AG04450 (cell line): ENCODE measurements at regions not wholly inside any gene's neighbourhood (a gene's known extent, or its start where the extent isn't known, plus 50 kb on each side); places are given as distances from the start of the nearest gene placed in this dataset.
A peak's percentile ranks its signal among the peaks of the same experiment; 100 is the strongest.

Experiments used
- CTCF ChIA-PET: fragments of 300-600, 350-600 bp; formaldehyde crosslinking; extraction: SDS; loops from one replicate; lab custom pipeline; 2022; ENCODE audit warnings: antibody characterized with exemption, inconsistent platforms; lab: Charles Lee
- POLR2A ChIA-PET: fragments of 350-600 bp; formaldehyde crosslinking; extraction: SDS; loops from one replicate; lab custom pipeline; 2021; ENCODE audit warnings: antibody characterized with exemption, inconsistent platforms; lab: Yijun Ruan, JAX
- DNase-seq: peaks from one replicate; pipeline ENCODE4 v3.0.0-alpha.2; 2011; ENCODE audit warnings: low read depth, low spot score
- H3K27ac ChIP-seq: one replicate; pipeline ENCODE4 v1.5.1; 2012; ENCODE audit warnings: low read depth, low read length, control low read depth
- H3K27me3 ChIP-seq: one replicate; pipeline ENCODE4 v1.6.0; 2012; ENCODE audit warnings: low read length; ENCODE audit not compliant: control insufficient read depth, insufficient read depth
- H3K4me3 ChIP-seq: 2 replicates; pipeline ENCODE4 v1.5.1; 2011; ENCODE audit warnings: mild to moderate bottlenecking, low read depth, low read length, control low read depth
- H3K9me3 ChIP-seq: 2 replicates; pipeline ENCODE4 v1.5.1; 2012; ENCODE audit warnings: low read length; ENCODE audit not compliant: control insufficient read depth, insufficient read depth
- CTCF ChIP-seq: IDR thresholded peaks from 2 replicates; pipeline ENCODE4 v1.5.1; 2011; ENCODE audit warnings: low read depth, low read length, control low read depth, inconsistent platforms

DNA sequence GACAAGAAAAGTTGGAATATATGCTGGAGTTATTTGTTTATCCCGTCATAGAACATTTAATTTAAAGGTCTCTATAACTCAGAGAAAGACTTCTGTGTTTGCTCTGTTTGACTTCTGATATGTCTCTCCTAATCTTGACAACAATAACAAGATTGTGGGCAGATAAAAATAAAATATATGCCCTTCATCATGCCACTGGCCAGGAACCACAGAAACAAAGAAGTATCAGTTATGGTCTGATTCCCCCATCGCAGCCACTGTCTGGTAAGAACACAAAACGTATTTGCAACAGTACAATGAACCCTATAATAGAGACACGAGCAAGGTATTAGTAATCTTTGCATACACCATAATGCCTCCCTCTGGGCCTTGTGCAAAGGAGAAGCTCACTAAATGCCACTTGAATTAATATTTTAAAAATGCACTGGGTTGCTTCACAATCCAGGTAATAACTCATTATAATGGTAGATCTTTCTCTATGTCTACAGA is 1498.3 kb downstream of the CDH11 start:
- ChIA-PET POLR2A (no interaction called here), CTCF (no interaction called here)
- TF ChIP-seq CTCF, result no peak

DNA sequence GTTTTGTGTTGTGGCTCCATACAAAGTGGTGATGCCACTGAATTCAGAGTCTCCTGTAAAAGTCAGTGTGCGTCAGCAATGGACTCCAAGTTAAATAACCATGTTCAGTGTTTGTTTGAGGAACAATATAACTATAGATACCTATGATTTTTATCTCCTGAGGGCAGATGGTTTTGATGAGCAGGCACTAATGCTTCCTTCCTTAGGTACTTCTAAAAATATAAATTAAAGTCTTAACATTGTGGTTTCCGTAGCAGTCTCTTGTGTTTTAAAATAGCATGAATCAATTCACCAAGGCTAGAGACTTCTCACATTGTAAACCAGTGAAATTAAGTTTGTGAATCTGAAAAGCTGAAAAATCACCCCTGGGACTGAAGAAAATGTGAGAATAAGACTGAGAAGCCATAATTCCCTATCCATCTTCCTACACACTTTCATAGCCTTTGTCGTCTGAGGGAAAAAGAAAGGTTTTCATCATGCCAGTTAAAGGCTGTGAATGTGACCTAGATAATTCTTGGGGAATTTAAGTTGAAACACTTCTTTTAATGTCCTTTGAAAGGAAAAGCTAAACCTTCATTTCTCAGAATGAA is 1502.9 kb downstream of the CDH11 start:
- Histone ChIP-seq H3K27ac (no peak overlapping the region), H3K4me3 (no peak overlapping the region), H3K27me3 (no peaks in the 10 kb centered on the region), H3K9me3 (peaks cover 16% of the 10 kb centered on the region; the same call in 1 of the 2 replicates)
- CTCF ChIA-PET, result no interaction called here
- no peak for TF ChIP-seq CTCF
- DNase-seq, result no peak
- POLR2A ChIA-PET, result no interaction called here

More for the DNA sequence above, 1498.3 kb downstream of the CDH11 start:
- no peak for DNase-seq
- Histone ChIP-seq H3K27ac (no peak overlapping the region), H3K9me3 (no peaks in the 10 kb centered on the region), H3K27me3 (no peaks in the 10 kb centered on the region), H3K4me3 (no peak overlapping the region)

DNA sequence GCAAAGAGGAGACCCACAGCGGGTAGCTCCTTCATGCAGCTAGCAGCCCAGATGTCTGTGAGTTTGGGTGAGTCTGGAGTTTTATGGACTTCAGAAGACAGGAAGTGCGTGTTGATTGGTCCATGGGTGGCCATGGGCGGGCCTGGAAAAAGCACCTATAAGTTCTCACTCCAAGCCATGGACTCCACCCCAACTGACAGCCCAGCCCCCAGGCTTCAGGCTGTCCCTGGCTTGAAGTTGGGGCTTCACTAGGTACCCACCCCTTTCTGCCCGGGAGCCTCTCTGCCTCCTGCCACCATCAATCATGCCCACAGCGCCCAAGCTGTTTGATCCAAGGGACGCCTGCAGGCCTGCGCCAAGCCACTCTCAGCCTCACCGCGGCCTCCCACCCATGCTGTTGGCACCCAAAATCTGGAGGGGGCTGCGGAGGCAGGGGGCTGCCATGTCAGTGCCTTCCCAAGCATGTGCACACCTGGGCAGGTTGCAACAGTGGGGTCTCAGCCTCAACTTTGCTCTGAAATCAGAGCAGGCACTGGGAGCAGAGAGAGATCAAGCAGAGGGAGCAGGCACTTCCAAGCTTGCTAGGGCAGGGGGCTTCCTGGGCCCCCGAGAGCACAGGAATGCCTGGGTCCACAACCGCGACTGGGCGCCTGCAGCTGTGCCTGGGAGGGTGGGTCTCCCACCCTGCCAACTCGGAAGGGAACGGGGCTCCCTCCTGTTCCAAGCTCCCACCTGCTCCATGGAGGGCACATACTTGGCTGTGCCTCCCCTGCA is 1503.7 kb downstream of the CDH11 start:
- Histone ChIP-seq H3K4me3 (peak overlapping the region; percentile 56; the same call in 1 of the 2 replicates), H3K9me3 (peaks cover 16% of the 10 kb centered on the region; the same call in 1 of the 2 replicates), H3K27me3 (no peaks in the 10 kb centered on the region), H3K27ac (no peak overlapping the region)
- ChIA-PET CTCF (no interaction called here), POLR2A (no interaction called here)
- no peak for DNase-seq
- no peak for TF ChIP-seq CTCF

GRCh38 chr16:63617047-63617989 is 1504.5 kb downstream of the CDH11 start:
- peaks cover 16% of the 10 kb centered on the region; the same call in 1 of the 2 replicates for H3K9me3 ChIP-seq

More at GRCh38 chr16:63617047-63617989, 1504.5 kb downstream of the CDH11 start:
- Histone ChIP-seq H3K27ac (no peak overlapping the region), H3K27me3 (no peaks in the 10 kb centered on the region), H3K4me3 (peak overlapping the region; percentile 56)
- no peak for TF ChIP-seq CTCF
- CTCF ChIA-PET, result interaction anchor here (0.5 kb wide), 1 partner anchor 9 kb away, joined by 5 read pairs; no protein-coding TSS in a partner anchor
- DNase-seq, result no peak
- POLR2A ChIA-PET, result interaction anchor here (0.5 kb wide), 1 partner anchor 1177 kb away, joined by 3 read pairs; no protein-coding TSS in a partner anchor
